ENCODE measurements at regions not wholly inside any gene's neighbourhood (a gene's known extent, or its start where the extent isn't known, plus 50 kb on each side); places are given as distances from the start of the nearest gene placed in this dataset.

- TF ChIP-seq CTCF (IDR thresholded peaks at IDR 0.05) (no peak), ZFX (IDR thresholded peaks at IDR 0.05; ENCODE audit: borderline replicate concordance) (no peak)
Measured at GRCh38 chr15:92728266-92728665, 72.7 kb upstream of the FAM174B start.

All from 22Rv1 (cell line).